ENCODE measurements at regions not wholly inside any gene's neighbourhood (a gene's known extent, or its start where the extent isn't known, plus 50 kb on each side); places are given as distances from the start of the nearest gene placed in this dataset.

DNA sequence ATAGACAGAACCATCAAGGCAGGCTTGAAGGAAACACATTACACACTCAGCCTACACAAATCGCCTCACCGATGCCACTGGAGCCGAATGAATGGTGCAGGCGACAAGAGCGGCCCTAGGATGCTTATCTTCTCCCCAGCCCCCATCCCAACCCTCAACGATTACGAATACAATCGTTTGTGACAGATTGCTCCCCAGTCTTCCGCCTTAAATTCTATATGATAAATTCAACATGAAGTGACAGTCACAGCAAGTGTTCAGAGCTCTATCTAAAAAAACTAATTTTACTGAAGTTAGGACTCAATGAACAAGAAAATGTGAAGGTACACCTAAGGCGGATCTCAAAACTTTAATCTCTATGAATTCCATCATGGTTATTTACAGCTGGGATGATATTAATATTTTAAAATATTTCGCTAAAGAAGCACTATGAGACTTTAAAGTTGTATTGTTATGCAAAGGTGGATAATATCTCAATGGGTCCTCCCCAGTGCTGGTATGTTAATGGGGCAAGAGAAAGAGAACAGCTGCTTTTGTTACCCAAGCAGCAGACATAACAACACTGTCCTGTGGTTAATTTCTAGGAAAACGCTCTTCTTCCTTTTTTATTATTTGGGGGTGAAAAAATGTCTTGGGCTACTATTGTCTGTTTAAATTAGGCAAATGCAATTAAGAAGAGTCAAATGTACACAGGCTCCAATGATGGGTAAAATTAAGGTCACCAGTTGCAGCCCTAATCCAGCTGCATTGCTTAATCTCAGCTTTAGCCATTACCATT is 147.6 kb upstream of the NR2F2 start:
- Histone ChIP-seq H2AFZ (ENCODE audit: low read depth) (no peak overlapping the region), H3K4me1 (ENCODE audit: control insufficient read depth in 1 of 2, insufficient read depth in 2 of 2, low read depth in 1 of 2, low read length in 1 of 2) (no peaks in the 10 kb centered on the region), H3K9ac (no peak overlapping the region), H3F3A (replicated peaks; ENCODE audit: insufficient read depth) (no peaks in the 10 kb centered on the region), H3K36me3 (replicated peaks in 1 of 2; ENCODE audit: control insufficient read depth in 1 of 2, insufficient read depth in 2 of 2, low read length in 1 of 2) (no peaks in the 10 kb centered on the region), H3K27ac (ENCODE audit: low read depth in 2 of 2, low read length in 1 of 2) (no peak overlapping the region), H4K20me1 (ENCODE audit: insufficient read depth) (no peaks in the 10 kb centered on the region), H3K4me2 (no peak overlapping the region), H3K9me2 (no peaks in the 10 kb centered on the region), H3K9me3 (no peaks in the 10 kb centered on the region), H3K79me2 (ENCODE audit: insufficient read depth) (no peaks in the 10 kb centered on the region), H3K4me3 (ENCODE audit: low read depth in 2 of 2, low read length in 1 of 2) (no peak overlapping the region), H3K27me3 (ENCODE audit: insufficient read depth) (no peaks in the 10 kb centered on the region)
- CTCF ChIA-PET: interaction anchor here (1.1 kb wide), 1 partner anchor 35 kb away, joined by 3 read pairs; no protein-coding TSS in a partner anchor
- 40% methylated on average over 12 of the region's 12 CpGs for WGBS (ENCODE audit: low lambda C conversion rate)
- no peak for DNase-seq
- TF ChIP-seq GABPA (IDR thresholded peaks at IDR 0.05; ENCODE audit: low read depth) (no peak), MEF2A (IDR thresholded peaks at IDR 0.05; ENCODE audit: borderline replicate concordance, low read depth) (no peak), SIN3A (IDR thresholded peaks at IDR 0.05; ENCODE audit: borderline replicate concordance, low read depth, low read length) (no peak), RAD21 (IDR thresholded peaks at IDR 0.05; ENCODE audit: low read length) (no peak), POLR2AphosphoS5 (IDR thresholded peaks at IDR 0.05; ENCODE audit: low read depth, low read length) (no peak), RFX5 (IDR thresholded peaks at IDR 0.05; ENCODE audit: low read length) (no peak), NFIC (IDR thresholded peaks at IDR 0.05; ENCODE audit: borderline replicate concordance) (no peak), TAF1 (IDR thresholded peaks at IDR 0.05; ENCODE audit: borderline replicate concordance, low read depth, low read length) (no peak), EP300 (IDR thresholded peaks at IDR 0.05; ENCODE audit: borderline replicate concordance in 1 of 2, low read depth in 1 of 2, low read length in 1 of 2) (no peak)
- TF ChIP-seq, protein P1, sequence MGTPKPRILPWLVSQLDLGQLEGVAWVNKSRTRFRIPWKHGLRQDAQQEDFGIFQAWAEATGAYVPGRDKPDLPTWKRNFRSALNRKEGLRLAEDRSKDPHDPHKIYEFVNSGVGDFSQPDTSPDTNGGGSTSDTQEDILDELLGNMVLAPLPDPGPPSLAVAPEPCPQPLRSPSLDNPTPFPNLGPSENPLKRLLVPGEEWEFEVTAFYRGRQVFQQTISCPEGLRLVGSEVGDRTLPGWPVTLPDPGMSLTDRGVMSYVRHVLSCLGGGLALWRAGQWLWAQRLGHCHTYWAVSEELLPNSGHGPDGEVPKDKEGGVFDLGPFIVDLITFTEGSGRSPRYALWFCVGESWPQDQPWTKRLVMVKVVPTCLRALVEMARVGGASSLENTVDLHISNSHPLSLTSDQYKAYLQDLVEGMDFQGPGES (IDR thresholded peaks at IDR 0.05; ENCODE audit: low read depth, low read length): no peak
- TF ChIP-seq, protein P2, sequence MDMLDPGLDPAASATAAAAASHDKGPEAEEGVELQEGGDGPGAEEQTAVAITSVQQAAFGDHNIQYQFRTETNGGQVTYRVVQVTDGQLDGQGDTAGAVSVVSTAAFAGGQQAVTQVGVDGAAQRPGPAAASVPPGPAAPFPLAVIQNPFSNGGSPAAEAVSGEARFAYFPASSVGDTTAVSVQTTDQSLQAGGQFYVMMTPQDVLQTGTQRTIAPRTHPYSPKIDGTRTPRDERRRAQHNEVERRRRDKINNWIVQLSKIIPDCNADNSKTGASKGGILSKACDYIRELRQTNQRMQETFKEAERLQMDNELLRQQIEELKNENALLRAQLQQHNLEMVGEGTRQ (IDR thresholded peaks at IDR 0.05; ENCODE audit: borderline replicate concordance, low read depth, low read length): no peak
- POLR2A ChIA-PET: no interaction called here

GRCh38 chr15:96183514-96183850 is 147.0 kb upstream of the NR2F2 start:
- no peak overlapping the region for H3K4me2 ChIP-seq
- 6% methylated on average over 4 of the region's 4 CpGs for WGBS (ENCODE audit: low lambda C conversion rate)
- H3K4me1 ChIP-seq (ENCODE audit: control insufficient read depth in 1 of 2, insufficient read depth in 2 of 2, low read depth in 1 of 2, low read length in 1 of 2): no peaks in the 10 kb centered on the region
- ChIA-PET POLR2A (no interaction called here), CTCF (interaction anchor here (1.1 kb wide), 1 partner anchor 36 kb away, joined by 3 read pairs; no protein-coding TSS in a partner anchor)
- H3K27me3 ChIP-seq (ENCODE audit: insufficient read depth): no peaks in the 10 kb centered on the region
- no peaks in the 10 kb centered on the region for H3K79me2 ChIP-seq (ENCODE audit: insufficient read depth)
- no peaks in the 10 kb centered on the region for H3K9me3 ChIP-seq
- no peaks in the 10 kb centered on the region for H3K9me2 ChIP-seq
- H3K36me3 ChIP-seq (replicated peaks in 1 of 2; ENCODE audit: control insufficient read depth in 1 of 2, insufficient read depth in 2 of 2, low read length in 1 of 2): no peaks in the 10 kb centered on the region
- no peak for TF ChIP-seq EZH2phosphoT487 (IDR thresholded peaks at IDR 0.05; ENCODE audit: borderline replicate concordance, low read depth)
- TF ChIP-seq SIN3A (IDR thresholded peaks at IDR 0.05; ENCODE audit: borderline replicate concordance, low read depth, low read length): no peak
- no peak for TF ChIP-seq RFX5 (IDR thresholded peaks at IDR 0.05; ENCODE audit: low read length)
- TF ChIP-seq CHD2 (IDR thresholded peaks at IDR 0.05; ENCODE audit: low read length, partially characterized antibody): no peak
- TF ChIP-seq, protein P2 (IDR thresholded peaks at IDR 0.05; ENCODE audit: borderline replicate concordance, low read depth, low read length): no peak
- TF ChIP-seq, protein P1 (IDR thresholded peaks at IDR 0.05; ENCODE audit: low read depth, low read length): no peak
- TF ChIP-seq NFIC (IDR thresholded peaks at IDR 0.05; ENCODE audit: borderline replicate concordance): no peak
- TF ChIP-seq MEF2A (IDR thresholded peaks at IDR 0.05; ENCODE audit: borderline replicate concordance, low read depth): no peak
- TF ChIP-seq JUND (IDR thresholded peaks at IDR 0.05): no peak
- no peak for TF ChIP-seq TAF1 (IDR thresholded peaks at IDR 0.05; ENCODE audit: borderline replicate concordance, low read depth, low read length)
- TF ChIP-seq ELF1 (IDR thresholded peaks at IDR 0.05): no peak
- no peak for TF ChIP-seq NRF1 (IDR thresholded peaks at IDR 0.05; ENCODE audit: low read depth, low read length)
- TF ChIP-seq SMC3 (IDR thresholded peaks at IDR 0.05; ENCODE audit: low read depth, low read length): no peak
- no peak for TF ChIP-seq POLR2AphosphoS5 (IDR thresholded peaks at IDR 0.05; ENCODE audit: low read depth, low read length)
- no peak for TF ChIP-seq GABPA (IDR thresholded peaks at IDR 0.05; ENCODE audit: low read depth)
- no peak for TF ChIP-seq TCF12 (IDR thresholded peaks at IDR 0.05)
- TF ChIP-seq, protein P3, sequence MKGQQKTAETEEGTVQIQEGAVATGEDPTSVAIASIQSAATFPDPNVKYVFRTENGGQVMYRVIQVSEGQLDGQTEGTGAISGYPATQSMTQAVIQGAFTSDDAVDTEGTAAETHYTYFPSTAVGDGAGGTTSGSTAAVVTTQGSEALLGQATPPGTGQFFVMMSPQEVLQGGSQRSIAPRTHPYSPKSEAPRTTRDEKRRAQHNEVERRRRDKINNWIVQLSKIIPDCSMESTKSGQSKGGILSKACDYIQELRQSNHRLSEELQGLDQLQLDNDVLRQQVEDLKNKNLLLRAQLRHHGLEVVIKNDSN (IDR thresholded peaks at IDR 0.05; ENCODE audit: borderline replicate concordance, low read depth): no peak
- no peaks in the 10 kb centered on the region for H4K20me1 ChIP-seq (ENCODE audit: insufficient read depth)
- H2AFZ ChIP-seq (ENCODE audit: low read depth): no peak overlapping the region
- no peak overlapping the region for H3K27ac ChIP-seq (ENCODE audit: low read depth in 2 of 2, low read length in 1 of 2)
- no peak for DNase-seq
- H3F3A ChIP-seq (replicated peaks; ENCODE audit: insufficient read depth): no peaks in the 10 kb centered on the region
- H3K4me3 ChIP-seq (ENCODE audit: low read depth in 2 of 2, low read length in 1 of 2): no peak overlapping the region
- no peak overlapping the region for H3K9ac ChIP-seq
